ENCODE measurements at regions not wholly inside any gene's neighbourhood (a gene's known extent, or its start where the extent isn't known, plus 50 kb on each side); places are given as distances from the start of the nearest gene placed in this dataset.

GRCh38 chr17:77537566-77537965 is 396.8 kb downstream of the SEC14L1 start:
- Mint-ChIP-seq H3K9me3 (peaks cover 4% of the 10 kb centered on the region), H3K36me3 (ENCODE audit: low read depth) (no peaks in the 10 kb centered on the region), H3K4me1 (peaks cover 25% of the 10 kb centered on the region), H3K27ac (ENCODE audit: unreplicated experiment) (no peak overlapping the region), H3K27me3 (ENCODE audit: low read depth) (peaks cover 2% of the 10 kb centered on the region), H3K4me3 (no peak overlapping the region)
- DNase-seq (ENCODE audit: low read depth, low spot score): no peak
- TF ChIP-seq, protein P1, sequence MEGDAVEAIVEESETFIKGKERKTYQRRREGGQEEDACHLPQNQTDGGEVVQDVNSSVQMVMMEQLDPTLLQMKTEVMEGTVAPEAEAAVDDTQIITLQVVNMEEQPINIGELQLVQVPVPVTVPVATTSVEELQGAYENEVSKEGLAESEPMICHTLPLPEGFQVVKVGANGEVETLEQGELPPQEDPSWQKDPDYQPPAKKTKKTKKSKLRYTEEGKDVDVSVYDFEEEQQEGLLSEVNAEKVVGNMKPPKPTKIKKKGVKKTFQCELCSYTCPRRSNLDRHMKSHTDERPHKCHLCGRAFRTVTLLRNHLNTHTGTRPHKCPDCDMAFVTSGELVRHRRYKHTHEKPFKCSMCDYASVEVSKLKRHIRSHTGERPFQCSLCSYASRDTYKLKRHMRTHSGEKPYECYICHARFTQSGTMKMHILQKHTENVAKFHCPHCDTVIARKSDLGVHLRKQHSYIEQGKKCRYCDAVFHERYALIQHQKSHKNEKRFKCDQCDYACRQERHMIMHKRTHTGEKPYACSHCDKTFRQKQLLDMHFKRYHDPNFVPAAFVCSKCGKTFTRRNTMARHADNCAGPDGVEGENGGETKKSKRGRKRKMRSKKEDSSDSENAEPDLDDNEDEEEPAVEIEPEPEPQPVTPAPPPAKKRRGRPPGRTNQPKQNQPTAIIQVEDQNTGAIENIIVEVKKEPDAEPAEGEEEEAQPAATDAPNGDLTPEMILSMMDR (conservative IDR thresholded peaks at IDR 0.05): no peak

- DNase-seq (ENCODE audit: low read depth, low spot score): no peak
- H3K4me3 Mint-ChIP-seq: no peak overlapping the region
- no peaks in the 10 kb centered on the region for H3K36me3 Mint-ChIP-seq (ENCODE audit: low read depth)
- H3K27ac Mint-ChIP-seq (ENCODE audit: unreplicated experiment): peak overlapping the region; percentile 28
- peaks cover 2% of the 10 kb centered on the region for H3K27me3 Mint-ChIP-seq (ENCODE audit: low read depth)
- TF ChIP-seq, protein P1 (conservative IDR thresholded peaks at IDR 0.05): no peak
- no peaks in the 10 kb centered on the region for H3K9me3 Mint-ChIP-seq
- H3K4me1 Mint-ChIP-seq: peaks cover 48% of the 10 kb centered on the region
Measured at GRCh38 chr17:77540531-77540930, 399.8 kb downstream of the SEC14L1 start.

GRCh38 chr17:77540975-77541374 is 400.2 kb downstream of the SEC14L1 start:
- TF ChIP-seq, protein P1 (conservative IDR thresholded peaks at IDR 0.05): no peak
- Mint-ChIP-seq H3K4me3 (peak overlapping the region; percentile 13), H3K9me3 (no peaks in the 10 kb centered on the region), H3K27ac (ENCODE audit: unreplicated experiment) (peak overlapping the region; percentile 72), H3K4me1 (peaks cover 50% of the 10 kb centered on the region), H3K36me3 (ENCODE audit: low read depth) (no peaks in the 10 kb centered on the region), H3K27me3 (ENCODE audit: low read depth) (peaks cover 2% of the 10 kb centered on the region)
- no peak for DNase-seq (ENCODE audit: low read depth, low spot score)

DNA sequence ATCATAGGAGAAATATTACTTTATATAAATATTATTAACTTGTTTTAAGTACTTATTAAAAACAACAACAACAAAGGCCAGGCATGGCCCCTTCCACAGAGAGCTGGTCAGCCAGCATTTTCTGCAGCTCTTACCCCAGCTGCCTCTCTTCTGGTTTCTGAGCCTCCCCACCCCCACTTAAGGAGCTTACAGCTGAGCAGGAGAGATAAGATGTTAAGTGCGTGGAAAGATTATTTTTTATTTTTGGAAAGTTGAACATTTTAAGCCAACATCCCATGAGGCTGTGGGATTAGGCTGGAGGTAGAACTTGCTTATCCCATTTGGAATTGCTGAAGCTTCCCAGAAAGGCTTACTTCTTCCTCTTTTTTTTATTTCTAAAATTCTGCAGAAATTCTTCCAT is 401.2 kb downstream of the SEC14L1 start:
- no peak overlapping the region for H3K4me3 Mint-ChIP-seq
- H3K27me3 Mint-ChIP-seq (ENCODE audit: low read depth): peaks cover 2% of the 10 kb centered on the region
- no peaks in the 10 kb centered on the region for H3K9me3 Mint-ChIP-seq
- TF ChIP-seq, protein P1 (conservative IDR thresholded peaks at IDR 0.05): no peak
- no peak for DNase-seq (ENCODE audit: low read depth, low spot score)
- H3K4me1 Mint-ChIP-seq: peaks cover 56% of the 10 kb centered on the region
- H3K27ac Mint-ChIP-seq (ENCODE audit: unreplicated experiment): no peak overlapping the region
- H3K36me3 Mint-ChIP-seq (ENCODE audit: low read depth): no peaks in the 10 kb centered on the region

- H3K27ac Mint-ChIP-seq (ENCODE audit: unreplicated experiment): no peak overlapping the region
- TF ChIP-seq, protein P1 (conservative IDR thresholded peaks at IDR 0.05): peak; percentile 89
- no peaks in the 10 kb centered on the region for H3K36me3 Mint-ChIP-seq (ENCODE audit: low read depth)
- no peaks in the 10 kb centered on the region for H3K9me3 Mint-ChIP-seq
- H3K4me3 Mint-ChIP-seq: peak overlapping the region; percentile 42
- H3K27me3 Mint-ChIP-seq (ENCODE audit: low read depth): peaks cover 2% of the 10 kb centered on the region
- H3K4me1 Mint-ChIP-seq: peaks cover 58% of the 10 kb centered on the region
- peak; percentile 74 for DNase-seq (ENCODE audit: low read depth, low spot score)
Measured at GRCh38 chr17:77542551-77543490, 402.1 kb downstream of the SEC14L1 start.

All from neural crest cell (in vitro differentiated cells).